GM23248 (cell line): ENCODE measurements at regions not wholly inside any gene's neighbourhood (a gene's known extent, or its start where the extent isn't known, plus 50 kb on each side); places are given as distances from the start of the nearest gene placed in this dataset.

ENCODE experiments used
- DNase-seq: peaks from one replicate; pipeline ENCODE4 v3.0.0-alpha.2; 2015
- H2AFZ ChIP-seq: fragments of 200-600 bp; sonication (generic); 2 replicates; pipeline ENCODE4 v1.6.1; 2016; ENCODE audit warnings: antibody characterized with exemption
- H3F3A ChIP-seq: fragments of 200-600 bp; sonication (generic); 2 replicates; pipeline ENCODE4 v1.6.1; 2016; ENCODE audit warnings: mild to moderate bottlenecking, antibody characterized with exemption, mixed run types; ENCODE audit not compliant: insufficient read depth
- H3K27ac ChIP-seq: fragments of 200-600 bp; sonication (generic); 2 replicates; pipeline ENCODE4 v1.5.1; 2016; ENCODE audit warnings: mild to moderate bottlenecking
- H3K27me3 ChIP-seq: fragments of 200-600 bp; sonication (generic); replicated peaks from 2 replicates; pipeline ENCODE4 v1.6.1; 2016; ENCODE audit warnings: mild to moderate bottlenecking; ENCODE audit not compliant: insufficient read depth
- H3K36me3 ChIP-seq: fragments of 200-600 bp; sonication (generic); 2 replicates; pipeline ENCODE4 v1.6.1; 2016; ENCODE audit warnings: low read depth, mild to moderate bottlenecking
- H3K4me1 ChIP-seq: fragments of 200-600 bp; sonication (generic); 2 replicates; pipeline ENCODE4 v1.6.1; 2016; ENCODE audit warnings: mild to moderate bottlenecking; ENCODE audit not compliant: insufficient read depth
- H3K4me2 ChIP-seq: fragments of 200-600 bp; sonication (generic); one replicate; pipeline ENCODE4 v1.6.1; 2016; ENCODE audit warnings: mild to moderate bottlenecking; ENCODE audit not compliant: unreplicated experiment
- H3K4me3 ChIP-seq: fragments of 200-600 bp; sonication (generic); 2 replicates; pipeline ENCODE4 v1.5.1; 2016; ENCODE audit warnings: mild to moderate bottlenecking
- H3K79me2 ChIP-seq: fragments of 200-600 bp; sonication (generic); 2 replicates; pipeline ENCODE4 v1.6.1; 2016; ENCODE audit warnings: mild to moderate bottlenecking; ENCODE audit not compliant: insufficient read depth
- H3K9ac ChIP-seq: fragments of 200-600 bp; sonication (generic); 2 replicates; pipeline ENCODE4 v1.6.1; 2016; ENCODE audit warnings: mild to moderate bottlenecking
- H3K9me2 ChIP-seq: fragments of 200-600 bp; sonication (generic); 2 replicates; pipeline ENCODE4 v1.6.1; 2016; ENCODE audit warnings: mixed run types, mild to moderate bottlenecking, moderate library complexity; ENCODE audit not compliant: insufficient read depth
- H3K9me3 ChIP-seq: fragments of 200-600 bp; sonication (generic); one replicate; pipeline ENCODE4 v1.6.1; 2017; ENCODE audit warnings: low read depth
- H4K20me1 ChIP-seq: fragments of 200-600 bp; sonication (generic); 2 replicates; pipeline ENCODE4 v1.6.0; 2016; ENCODE audit not compliant: insufficient read depth
- EZH2 ChIP-seq: fragments of 200-600 bp; sonication (generic); IDR thresholded peaks from 2 replicates; pipeline ENCODE4 v1.6.1; 2018; ENCODE audit warnings: antibody characterized with exemption, mild to moderate bottlenecking; ENCODE audit not compliant: insufficient read depth, poor library complexity, severe bottlenecking
- EZH2phosphoT487 ChIP-seq: fragments of 200-600 bp; sonication (generic); IDR thresholded peaks from 2 replicates; pipeline ENCODE4 v1.6.1; 2018; ENCODE audit warnings: antibody characterized with exemption, moderate library complexity, mild to moderate bottlenecking, low read depth; ENCODE audit not compliant: insufficient read depth
- WGBS, 2 experiments: methylation state at CpG; one replicate each; pipeline ENCODE4 v1.1.6; 2015 to 2017; ENCODE audit warnings: low lambda C conversion rate in 2 of 2, low coverage in 1 of 2; ENCODE audit errors: missing lambda C conversion rate in 2 of 2; 5-methylcytosine and 5-hydroxymethylcytosine counted together
- in situ Hi-C: fragments of 300-500 bp; cut with MboI; formaldehyde crosslinking; loops from 2 replicates; pipeline ENCODE4 v1.15.0; 2020

GRCh38 chr10:111273635-111274034 is 196.8 kb downstream of the ADRA2A start:
- WGBS, 2 experiments, result 64 to 74% methylated on average over 2 of the region's 2 CpGs
- Histone ChIP-seq H3K9ac (no peak overlapping the region), H4K20me1 (no peaks in the 10 kb centered on the region), H3F3A (no peaks in the 10 kb centered on the region), H2AFZ (no peak overlapping the region), H3K79me2 (no peaks in the 10 kb centered on the region), H3K9me3 (no peaks in the 10 kb centered on the region), H3K36me3 (no peaks in the 10 kb centered on the region), H3K27ac (no peak overlapping the region), H3K4me3 (no peak overlapping the region), H3K9me2 (no peaks in the 10 kb centered on the region), H3K4me1 (peaks cover 14% of the 10 kb centered on the region; the same call in 1 of the 2 replicates), H3K4me2 (no peak overlapping the region), H3K27me3 (no peaks in the 10 kb centered on the region)
- TF ChIP-seq EZH2, result no peak
- no peak for TF ChIP-seq EZH2phosphoT487
- no peak for DNase-seq
- in situ Hi-C loops, result no loop called here

GRCh38 chr10:111275091-111275490 is 198.3 kb downstream of the ADRA2A start:
- Histone ChIP-seq H3K4me1 (peaks cover 15% of the 10 kb centered on the region; the same call in 1 of the 2 replicates), H3K9ac (no peak overlapping the region), H3K27ac (no peak overlapping the region), H3F3A (no peaks in the 10 kb centered on the region), H3K9me2 (no peaks in the 10 kb centered on the region), H2AFZ (no peak overlapping the region), H3K4me3 (no peak overlapping the region), H4K20me1 (no peaks in the 10 kb centered on the region), H3K79me2 (no peaks in the 10 kb centered on the region), H3K36me3 (no peaks in the 10 kb centered on the region), H3K4me2 (no peak overlapping the region), H3K27me3 (no peaks in the 10 kb centered on the region), H3K9me3 (no peaks in the 10 kb centered on the region)
- in situ Hi-C loops, result no loop called here
- no peak for TF ChIP-seq EZH2phosphoT487
- no peak for TF ChIP-seq EZH2
- 0 to 9% methylated on average over 1 of the region's 1 CpG for WGBS, 2 experiments
- DNase-seq, result peak; percentile 80

GRCh38 chr10:111277661-111278060 is 200.8 kb downstream of the ADRA2A start:
- Histone ChIP-seq H3K4me2 (no peak overlapping the region), H3K27me3 (no peaks in the 10 kb centered on the region), H3K4me3 (no peak overlapping the region), H4K20me1 (no peaks in the 10 kb centered on the region), H3F3A (0 out of 2 replicates have a peak, but pooled peaks cover under 1% of the 10 kb centered on the region), H3K79me2 (no peaks in the 10 kb centered on the region), H2AFZ (no peak overlapping the region), H3K9me2 (no peaks in the 10 kb centered on the region), H3K4me1 (peaks cover 16% of the 10 kb centered on the region; the same call in 1 of the 2 replicates), H3K36me3 (no peaks in the 10 kb centered on the region), H3K9ac (no peak overlapping the region), H3K27ac (no peak overlapping the region), H3K9me3 (no peaks in the 10 kb centered on the region)
- in situ Hi-C loops, result no loop called here
- no peak for DNase-seq
- TF ChIP-seq EZH2phosphoT487, result no peak
- TF ChIP-seq EZH2, result no peak
- 50 to 61% methylated on average over 6 of the region's 6 CpGs for WGBS, 2 experiments

- WGBS, 2 experiments, result 57 to 65% methylated on average over 3 of the region's 3 CpGs
These were observed 201.4 kb downstream of the ADRA2A start for GRCh38 chr10:111278266-111278665.

More at GRCh38 chr10:111278266-111278665, 201.4 kb downstream of the ADRA2A start:
- Histone ChIP-seq H3K9ac (no peak overlapping the region), H3K9me2 (no peaks in the 10 kb centered on the region), H3K4me1 (peaks cover 16% of the 10 kb centered on the region; the same call in 1 of the 2 replicates), H3K9me3 (no peaks in the 10 kb centered on the region), H3K27me3 (no peaks in the 10 kb centered on the region), H3K4me2 (no peak overlapping the region), H3K36me3 (no peaks in the 10 kb centered on the region), H3F3A (0 out of 2 replicates have a peak, but pooled peaks cover 5% of the 10 kb centered on the region), H2AFZ (no peak overlapping the region), H4K20me1 (no peaks in the 10 kb centered on the region), H3K4me3 (no peak overlapping the region), H3K27ac (no peak overlapping the region), H3K79me2 (no peaks in the 10 kb centered on the region)
- no peak for DNase-seq
- in situ Hi-C loops, result no loop called here
- TF ChIP-seq EZH2, result no peak
- TF ChIP-seq EZH2phosphoT487, result no peak
